ENCODE measurements at regions not wholly inside any gene's neighbourhood (a gene's known extent, or its start where the extent isn't known, plus 50 kb on each side); places are given as distances from the start of the nearest gene placed in this dataset.

DNA sequence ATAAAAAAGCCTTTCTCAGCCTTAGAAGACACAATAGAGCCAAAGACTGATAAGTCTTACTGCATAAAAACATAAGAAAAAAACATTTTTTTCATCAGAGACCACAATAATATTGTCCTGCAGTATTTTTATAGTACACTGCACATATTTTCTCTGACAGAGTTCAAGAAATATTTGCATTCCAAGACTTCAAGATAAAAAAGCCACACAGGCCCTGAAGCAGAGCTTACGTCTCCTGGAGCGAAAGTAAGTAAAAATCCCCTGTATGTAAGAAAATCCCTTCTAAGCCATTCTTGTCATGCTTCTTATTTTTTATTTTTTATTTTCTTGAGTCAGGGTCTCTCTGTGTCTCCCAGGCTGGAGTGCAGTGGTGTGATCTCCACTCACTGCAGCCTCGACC is 755.9 kb downstream of the LIG4 start:
- TF ChIP-seq CTCF (IDR thresholded peaks at IDR 0.05) = no peak
- TF ChIP-seq POLR2A (IDR thresholded peaks at IDR 0.05) = no peak
